SK-N-SH (cell line): ENCODE measurements at regions not wholly inside any gene's neighbourhood (a gene's known extent, or its start where the extent isn't known, plus 50 kb on each side); places are given as distances from the start of the nearest gene placed in this dataset.

Experiments used
- CTCF ChIA-PET: fragments of 300-600, 350-600 bp; formaldehyde crosslinking; extraction: SDS; loops from one replicate; lab custom pipeline; 2021; lab: Yijun Ruan, JAX
- POLR2A ChIA-PET: fragments of 350-600 bp; sonication (Branson Sonifier 250); formaldehyde crosslinking; extraction: SDS; loops from one replicate; lab custom pipeline; 2020; ENCODE audit warnings: antibody characterized with exemption, inconsistent platforms; lab: Yijun Ruan, JAX
- DNase-seq: peaks from one replicate; pipeline ENCODE4 v3.0.0; 2012
- H2AFZ ChIP-seq: fragments of 200-600 bp; sonication (generic); 2 replicates; pipeline ENCODE4 v1.8.1; 2016; ENCODE audit warnings: antibody characterized with exemption, mild to moderate bottlenecking, low read depth
- H3F3A ChIP-seq: fragments of 200-600 bp; sonication (generic); replicated peaks from 2 replicates; pipeline ENCODE3; 2016; ENCODE audit warnings: antibody characterized with exemption, mild to moderate bottlenecking; ENCODE audit not compliant: insufficient read depth
- H3K27ac ChIP-seq, 2 experiments: fragments of 200-500 bp in 1 of 2; fragments of 200-600 bp in 1 of 2; sonication (Bioruptor generic) in 1 of 2; sonication (generic), shearing (Covaris generic) in 1 of 2; 2 replicates each; pipeline versions ENCODE4 v1.5.1 to v1.6.1; 2014 to 2016; ENCODE audit warnings: low read depth in 2 of 2, inconsistent platforms in 1 of 2, low read length in 1 of 2, mild to moderate bottlenecking in 1 of 2, mixed read lengths in 1 of 2
- H3K27me3 ChIP-seq: fragments of 200-600 bp; sonication (generic), shearing (Covaris generic); 2 replicates; pipeline ENCODE4 v1.6.1; 2016; ENCODE audit warnings: mixed run types; ENCODE audit not compliant: insufficient read depth
- H3K36me3 ChIP-seq, 2 experiments: fragments of 200-500 bp in 1 of 2; fragments of 200-600 bp in 1 of 2; sonication (Bioruptor generic) in 1 of 2; sonication (generic) in 1 of 2; replicated peaks in 1 of 2; 2 replicates each; pipeline versions ENCODE3 to v1.5.1; 2014 to 2016; ENCODE audit warnings: low read length in 1 of 2, mild to moderate bottlenecking in 1 of 2; ENCODE audit not compliant: insufficient read depth in 2 of 2, control insufficient read depth in 1 of 2
- H3K4me1 ChIP-seq, 2 experiments: fragments of 200-500 bp in 1 of 2; fragments of 200-600 bp in 1 of 2; sonication (Bioruptor generic) in 1 of 2; sonication (generic), shearing (Covaris generic) in 1 of 2; 2 replicates each; pipeline versions ENCODE4 v1.5.1 to v1.6.1; 2014 to 2016; ENCODE audit warnings: low read depth in 1 of 2, low read length in 1 of 2, mixed run types in 1 of 2; ENCODE audit not compliant: insufficient read depth in 2 of 2, control insufficient read depth in 1 of 2
- H3K4me2 ChIP-seq: fragments of 200-600 bp; sonication (generic), shearing (Covaris generic); 2 replicates; pipeline ENCODE4 v1.6.1; 2017; ENCODE audit warnings: mixed run types
- H3K4me3 ChIP-seq, 2 experiments: fragments of 200-500 bp in 1 of 2; fragments of 200-600 bp in 1 of 2; sonication (Bioruptor generic) in 1 of 2; sonication (generic), shearing (Covaris generic) in 1 of 2; 2 replicates each; pipeline versions ENCODE4 v1.5.1 to v1.8.1; 2014 to 2016; ENCODE audit warnings: low read depth in 2 of 2, inconsistent platforms in 1 of 2, low read length in 1 of 2, mild to moderate bottlenecking in 1 of 2, mixed read lengths in 1 of 2, moderate library complexity in 1 of 2
- H3K79me2 ChIP-seq: fragments of 200-600 bp; sonication (generic); 2 replicates; pipeline ENCODE4 v1.8.1; 2017; ENCODE audit warnings: mild to moderate bottlenecking; ENCODE audit not compliant: insufficient read depth
- H3K9ac ChIP-seq: fragments of 200-600 bp; sonication (generic); 2 replicates; pipeline ENCODE4 v1.6.1; 2017; ENCODE audit warnings: mixed run types
- H3K9me2 ChIP-seq: fragments of 200-600 bp; sonication (generic); 2 replicates; pipeline ENCODE4 v1.6.1; 2017; ENCODE audit warnings: mixed run types
- H3K9me3 ChIP-seq: fragments of 200-600 bp; sonication (generic); 2 replicates; pipeline ENCODE4 v1.6.1; 2017; ENCODE audit warnings: mixed run types, mild to moderate bottlenecking, moderate library complexity
- H4K20me1 ChIP-seq: fragments of 200-600 bp; sonication (generic); 2 replicates; pipeline ENCODE4 v1.6.1; 2017; ENCODE audit warnings: mild to moderate bottlenecking, mixed run types; ENCODE audit not compliant: insufficient read depth
- ELF1 ChIP-seq: IDR thresholded peaks from 2 replicates; pipeline ENCODE4 v1.4.0; 2012
- EP300 ChIP-seq, 2 experiments: IDR thresholded peaks; 2 replicates each; pipeline versions ENCODE4 v1.4.0 to v1.6.1; 2012; ENCODE audit warnings: borderline replicate concordance in 1 of 2, low read depth in 1 of 2, low read length in 1 of 2
- FOSL2 ChIP-seq: IDR thresholded peaks from 2 replicates; pipeline ENCODE4 v1.4.0; 2012; ENCODE audit warnings: low read depth, mild to moderate bottlenecking, moderate library complexity, borderline replicate concordance
- FOXJ3 ChIP-seq: sonication (generic); formaldehyde crosslinking; IDR thresholded peaks from 2 replicates; pipeline ENCODE4 v1.5.1; 2020; ENCODE audit warnings: mild to moderate bottlenecking, missing genetic modification reagents
- GATA2 ChIP-seq: sonication (generic); formaldehyde crosslinking; IDR thresholded peaks from 2 replicates; pipeline ENCODE4 v1.5.0; 2020; ENCODE audit warnings: mild to moderate bottlenecking, missing genetic modification reagents
- POLR2AphosphoS5 ChIP-seq: IDR thresholded peaks from 2 replicates; pipeline ENCODE4 v1.6.1; 2012; ENCODE audit warnings: low read depth, low read length
- RAD21 ChIP-seq: IDR thresholded peaks from 2 replicates; pipeline ENCODE4 v1.6.1; 2012; ENCODE audit warnings: mild to moderate bottlenecking, low read length
- RCOR1 ChIP-seq: fragments of 150-350 bp; IDR thresholded peaks from 2 replicates; pipeline ENCODE4 v1.6.1; 2017; ENCODE audit warnings: antibody characterized with exemption, low read length
- RFX5 ChIP-seq: IDR thresholded peaks from 2 replicates; pipeline ENCODE4 v1.6.1; 2012; ENCODE audit warnings: mild to moderate bottlenecking, improper control_type of control experiment, low read length
- RXRA ChIP-seq: IDR thresholded peaks from 2 replicates; pipeline ENCODE4 v1.4.0; 2012; ENCODE audit warnings: low read depth, mild to moderate bottlenecking, borderline replicate concordance
- SIN3A ChIP-seq: IDR thresholded peaks from 2 replicates; pipeline ENCODE4 v1.6.1; 2012; ENCODE audit warnings: low read depth, mild to moderate bottlenecking, low read length, moderate library complexity, borderline replicate concordance
- TEAD4 ChIP-seq: IDR thresholded peaks from 2 replicates; pipeline ENCODE4 v1.4.0; 2012; ENCODE audit warnings: mild to moderate bottlenecking, borderline replicate concordance; ENCODE audit not compliant: insufficient read depth
- YY1 ChIP-seq: IDR thresholded peaks from 2 replicates; pipeline ENCODE4 v1.4.0; 2012; ENCODE audit warnings: low read depth, mild to moderate bottlenecking
- WGBS: methylation state at CpG from one replicate; pipeline ENCODE4 v1.1.6; 2017; ENCODE audit warnings: low lambda C conversion rate; 5-methylcytosine and 5-hydroxymethylcytosine counted together
- TF ChIP-seq, protein P1 (sequence below): fragments of 150-350 bp; IDR thresholded peaks from 2 replicates; pipeline ENCODE4 v1.6.1; 2016; ENCODE audit warnings: mild to moderate bottlenecking, low read depth, low read length
- TF ChIP-seq, protein P2 (sequence below): fragments of 150-350 bp; IDR thresholded peaks from 2 replicates; pipeline ENCODE4 v1.6.1; 2017; ENCODE audit warnings: antibody characterized with exemption, low read length, low read depth, borderline replicate concordance
- TF ChIP-seq, protein P3 (sequence below): IDR thresholded peaks from 2 replicates; pipeline ENCODE4 v1.4.0; 2012; ENCODE audit warnings: low read depth, borderline replicate concordance
- TF ChIP-seq, protein P4 (sequence below): IDR thresholded peaks from 2 replicates; pipeline ENCODE4 v1.4.0; 2012; ENCODE audit warnings: low read depth, borderline replicate concordance

DNA sequence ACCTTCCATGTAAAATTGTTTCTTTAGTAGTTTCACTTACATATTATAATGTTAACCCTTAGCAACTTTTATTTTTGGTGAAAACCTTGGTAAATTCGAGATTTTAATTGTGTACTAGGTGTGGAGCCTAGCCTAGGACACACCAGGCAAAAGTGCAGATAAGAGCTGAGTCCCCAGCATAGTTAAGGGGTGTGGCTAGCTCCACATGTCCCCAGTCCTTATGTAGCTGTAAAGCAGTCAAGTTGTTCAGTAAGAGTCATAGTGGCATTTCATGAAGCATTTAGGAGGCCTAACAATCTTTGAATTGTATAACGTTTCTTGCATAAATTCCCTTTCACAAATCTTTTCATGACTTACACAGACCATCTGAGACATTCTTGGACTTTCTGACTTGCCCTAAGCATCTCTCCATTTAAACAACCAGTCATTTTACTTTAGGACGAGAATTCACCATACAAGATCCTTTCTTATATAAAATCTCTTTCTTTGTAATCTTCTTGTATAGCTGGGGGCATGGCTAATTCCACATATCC is 53.8 kb upstream of the INHBA start (continued):
- TF ChIP-seq TEAD4 = no peak
- TF ChIP-seq EP300 (IDR thresholded peaks at IDR 0.05; ENCODE audit: borderline replicate concordance in 1 of 2, low read depth in 1 of 2, low read length in 1 of 2) = no peak
- TF ChIP-seq ELF1 = no peak
- no peak for TF ChIP-seq GATA2 (CRISPR knock-in tag)

DNA sequence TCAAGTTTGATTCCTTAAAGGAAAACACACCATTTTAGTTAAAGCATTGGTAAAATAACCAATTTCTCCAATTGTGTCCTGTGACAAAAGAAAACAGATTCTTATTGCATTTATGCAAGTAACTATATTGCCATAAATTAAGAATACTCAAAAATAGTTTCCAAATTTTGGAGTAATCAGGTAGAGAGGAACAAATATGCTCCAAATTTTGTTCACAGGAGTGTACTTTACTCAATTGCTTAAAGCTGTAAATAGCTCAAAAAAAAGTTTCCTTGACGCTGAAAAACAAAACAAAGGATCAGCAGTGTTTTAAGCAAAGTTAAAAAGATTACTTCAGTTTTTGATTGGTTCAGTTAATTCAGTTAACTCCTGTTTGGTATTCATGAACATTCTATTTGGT is 52.2 kb upstream of the INHBA start:
- H2AFZ ChIP-seq = no peak overlapping the region
- H3K79me2 ChIP-seq = no peaks in the 10 kb centered on the region
- no peaks in the 10 kb centered on the region for H3K36me3 ChIP-seq
- H4K20me1 ChIP-seq = no peaks in the 10 kb centered on the region
- ChIA-PET POLR2A (no interaction called here), CTCF (no interaction called here)
- peaks cover 35% of the 10 kb centered on the region for H3K9me3 ChIP-seq
- TF ChIP-seq SIN3A = no peak
- no peak for TF ChIP-seq RFX5
- TF ChIP-seq FOXJ3 = no peak
- peak; percentile 30; the same call in 1 of the 2 replicates for TF ChIP-seq YY1
- H3F3A ChIP-seq = no peaks in the 10 kb centered on the region
- no peak overlapping the region for H3K27ac ChIP-seq
- no peak overlapping the region for H3K9ac ChIP-seq
- H3K4me3 ChIP-seq = no peak overlapping the region
- H3K4me2 ChIP-seq = no peak overlapping the region
- no peaks in the 10 kb centered on the region for H3K9me2 ChIP-seq
- H3K4me1 ChIP-seq = no peaks in the 10 kb centered on the region
- no peak for DNase-seq
- WGBS = 0% methylated on average over 1 of the region's 1 CpG
- H3K27me3 ChIP-seq = no peaks in the 10 kb centered on the region

DNA sequence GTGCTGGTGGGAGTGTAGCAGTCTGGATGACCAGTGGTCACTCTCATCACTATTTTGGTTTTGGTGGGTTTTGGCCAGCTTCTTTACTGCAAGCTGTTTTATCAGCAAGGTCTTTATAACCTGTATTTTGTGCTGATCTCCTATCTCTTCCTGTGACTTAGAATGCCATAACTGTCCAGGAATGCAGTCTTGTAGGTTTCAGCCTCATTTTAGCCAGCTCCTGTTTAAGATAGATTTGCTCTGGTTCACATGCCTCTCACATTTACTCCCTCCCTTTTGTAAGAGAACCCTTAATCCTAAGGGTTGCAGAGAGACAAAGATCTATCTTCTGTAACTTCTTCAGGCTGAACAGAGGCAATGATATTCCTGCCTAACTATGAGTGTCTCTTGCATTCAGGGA is 51.2 kb upstream of the INHBA start:
- Histone ChIP-seq H3F3A (no peaks in the 10 kb centered on the region), H3K4me2 (no peak overlapping the region), H4K20me1 (no peaks in the 10 kb centered on the region), H3K36me3 (no peaks in the 10 kb centered on the region), H3K9ac (no peak overlapping the region), H3K9me2 (no peaks in the 10 kb centered on the region), H2AFZ (no peak overlapping the region), H3K27ac (no peak overlapping the region), H3K79me2 (no peaks in the 10 kb centered on the region), H3K4me1 (no peaks in the 10 kb centered on the region), H3K9me3 (peaks cover 35% of the 10 kb centered on the region), H3K27me3 (no peaks in the 10 kb centered on the region), H3K4me3 (no peak overlapping the region)
- POLR2A ChIA-PET = no interaction called here
- no peak for DNase-seq
- CTCF ChIA-PET = no interaction called here
- TF ChIP-seq RFX5 = no peak
- TF ChIP-seq, protein P1, sequence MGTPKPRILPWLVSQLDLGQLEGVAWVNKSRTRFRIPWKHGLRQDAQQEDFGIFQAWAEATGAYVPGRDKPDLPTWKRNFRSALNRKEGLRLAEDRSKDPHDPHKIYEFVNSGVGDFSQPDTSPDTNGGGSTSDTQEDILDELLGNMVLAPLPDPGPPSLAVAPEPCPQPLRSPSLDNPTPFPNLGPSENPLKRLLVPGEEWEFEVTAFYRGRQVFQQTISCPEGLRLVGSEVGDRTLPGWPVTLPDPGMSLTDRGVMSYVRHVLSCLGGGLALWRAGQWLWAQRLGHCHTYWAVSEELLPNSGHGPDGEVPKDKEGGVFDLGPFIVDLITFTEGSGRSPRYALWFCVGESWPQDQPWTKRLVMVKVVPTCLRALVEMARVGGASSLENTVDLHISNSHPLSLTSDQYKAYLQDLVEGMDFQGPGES = no peak
- no peak for TF ChIP-seq POLR2AphosphoS5
- TF ChIP-seq RXRA = no peak
- no peak for TF ChIP-seq SIN3A
- TF ChIP-seq FOSL2 = no peak
- TF ChIP-seq, protein P2, sequence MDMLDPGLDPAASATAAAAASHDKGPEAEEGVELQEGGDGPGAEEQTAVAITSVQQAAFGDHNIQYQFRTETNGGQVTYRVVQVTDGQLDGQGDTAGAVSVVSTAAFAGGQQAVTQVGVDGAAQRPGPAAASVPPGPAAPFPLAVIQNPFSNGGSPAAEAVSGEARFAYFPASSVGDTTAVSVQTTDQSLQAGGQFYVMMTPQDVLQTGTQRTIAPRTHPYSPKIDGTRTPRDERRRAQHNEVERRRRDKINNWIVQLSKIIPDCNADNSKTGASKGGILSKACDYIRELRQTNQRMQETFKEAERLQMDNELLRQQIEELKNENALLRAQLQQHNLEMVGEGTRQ = no peak
- no peak for TF ChIP-seq RAD21
- TF ChIP-seq RCOR1 = no peak
- TF ChIP-seq, protein P3, sequence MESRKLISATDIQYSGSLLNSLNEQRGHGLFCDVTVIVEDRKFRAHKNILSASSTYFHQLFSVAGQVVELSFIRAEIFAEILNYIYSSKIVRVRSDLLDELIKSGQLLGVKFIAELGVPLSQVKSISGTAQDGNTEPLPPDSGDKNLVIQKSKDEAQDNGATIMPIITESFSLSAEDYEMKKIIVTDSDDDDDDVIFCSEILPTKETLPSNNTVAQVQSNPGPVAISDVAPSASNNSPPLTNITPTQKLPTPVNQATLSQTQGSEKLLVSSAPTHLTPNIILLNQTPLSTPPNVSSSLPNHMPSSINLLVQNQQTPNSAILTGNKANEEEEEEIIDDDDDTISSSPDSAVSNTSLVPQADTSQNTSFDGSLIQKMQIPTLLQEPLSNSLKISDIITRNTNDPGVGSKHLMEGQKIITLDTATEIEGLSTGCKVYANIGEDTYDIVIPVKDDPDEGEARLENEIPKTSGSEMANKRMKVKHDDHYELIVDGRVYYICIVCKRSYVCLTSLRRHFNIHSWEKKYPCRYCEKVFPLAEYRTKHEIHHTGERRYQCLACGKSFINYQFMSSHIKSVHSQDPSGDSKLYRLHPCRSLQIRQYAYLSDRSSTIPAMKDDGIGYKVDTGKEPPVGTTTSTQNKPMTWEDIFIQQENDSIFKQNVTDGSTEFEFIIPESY = no peak
- TF ChIP-seq, protein P4, sequence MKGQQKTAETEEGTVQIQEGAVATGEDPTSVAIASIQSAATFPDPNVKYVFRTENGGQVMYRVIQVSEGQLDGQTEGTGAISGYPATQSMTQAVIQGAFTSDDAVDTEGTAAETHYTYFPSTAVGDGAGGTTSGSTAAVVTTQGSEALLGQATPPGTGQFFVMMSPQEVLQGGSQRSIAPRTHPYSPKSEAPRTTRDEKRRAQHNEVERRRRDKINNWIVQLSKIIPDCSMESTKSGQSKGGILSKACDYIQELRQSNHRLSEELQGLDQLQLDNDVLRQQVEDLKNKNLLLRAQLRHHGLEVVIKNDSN = no peak
- TF ChIP-seq GATA2 (CRISPR knock-in tag) = no peak
